Stimulated activated CD8-positive, alpha-beta memory T cell treated with anti-CD3 and anti-CD28 coated beads, Interleukin-15, amount 100 ng/mL, for 1 hour (primary cell): ENCODE measurements at regions not wholly inside any gene's neighbourhood (a gene's known extent, or its start where the extent isn't known, plus 50 kb on each side); places are given as distances from the start of the nearest gene placed in this dataset.
"Not testable (repeated sequence)": the region's sequence is repeated elsewhere in the genome, so short reads cannot be mapped to it uniquely, and the experiment has no call there.

Experiments
- DNase-seq: peaks from one replicate; pipeline ENCODE4 v3.0.0-alpha.2; 2020; ENCODE audit warnings: low read depth

DNA sequence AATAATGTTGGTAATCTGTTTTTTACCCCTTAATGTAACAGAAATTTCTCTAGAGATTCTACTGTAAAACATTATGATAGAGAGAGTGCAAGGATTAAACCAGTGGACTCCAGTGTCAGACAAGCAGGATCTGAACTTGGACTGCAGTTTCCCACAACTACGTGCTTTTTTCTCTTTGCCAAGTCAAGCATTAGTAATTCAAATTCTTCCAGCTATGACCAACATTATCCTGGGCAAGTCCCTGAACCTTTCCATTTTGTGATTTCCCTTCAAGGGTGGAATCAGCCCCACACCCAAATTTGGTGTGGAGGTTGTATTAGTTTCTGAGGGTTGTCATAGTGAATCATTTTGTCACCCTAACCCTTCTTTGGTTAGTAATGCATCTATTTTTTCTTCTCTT, 482.0 kb downstream of the ZNF516 start:
- no peak for DNase-seq

DNA sequence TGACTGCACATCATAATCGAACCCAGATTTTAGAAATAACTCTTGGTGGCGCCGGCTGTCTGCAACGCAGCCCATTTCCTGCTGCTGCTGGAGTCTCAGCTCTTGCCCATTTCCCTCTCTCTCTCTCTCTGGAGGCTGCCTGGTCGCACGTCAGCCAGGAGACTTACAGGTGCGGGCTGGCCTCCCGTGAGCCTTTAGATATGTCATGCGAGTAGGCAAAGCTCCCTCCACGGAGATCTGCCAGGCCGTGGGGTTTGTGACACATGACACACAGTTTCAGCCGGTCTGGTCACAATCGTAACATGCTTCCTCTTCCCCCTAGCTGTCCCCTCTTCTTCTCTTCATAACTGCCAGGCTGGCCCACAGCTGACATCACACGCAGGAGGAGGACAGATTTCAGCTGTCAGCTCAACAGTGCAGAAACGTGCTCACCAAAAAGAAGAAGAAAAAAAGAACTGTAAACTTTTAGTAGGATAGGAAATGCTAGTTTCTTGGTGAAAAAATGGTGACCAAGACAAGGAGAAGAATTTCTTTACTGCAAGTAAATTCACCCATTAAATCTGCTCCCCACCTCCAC, 489.3 kb downstream of the ZNF516 start:
- no peak for DNase-seq

DNA sequence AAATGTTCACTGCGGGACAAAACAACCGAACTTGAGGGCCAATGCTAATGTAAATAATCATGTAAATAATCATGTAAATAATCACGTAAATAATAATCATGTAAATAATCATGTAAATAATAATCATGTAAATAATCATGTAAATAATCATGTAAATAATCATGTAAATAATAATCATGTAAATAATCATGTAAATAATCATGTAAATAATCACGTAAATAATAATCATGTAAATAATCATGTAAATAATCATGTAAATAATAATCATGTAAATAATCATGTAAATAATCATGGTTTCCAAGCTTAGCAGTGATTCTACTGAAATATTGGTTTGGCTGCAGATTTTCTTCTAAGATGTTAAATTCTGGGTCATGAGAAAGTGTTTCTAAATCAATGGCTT, 507.1 kb downstream of the ZNF516 start:
- DNase-seq, result not testable (repeated sequence)

DNA sequence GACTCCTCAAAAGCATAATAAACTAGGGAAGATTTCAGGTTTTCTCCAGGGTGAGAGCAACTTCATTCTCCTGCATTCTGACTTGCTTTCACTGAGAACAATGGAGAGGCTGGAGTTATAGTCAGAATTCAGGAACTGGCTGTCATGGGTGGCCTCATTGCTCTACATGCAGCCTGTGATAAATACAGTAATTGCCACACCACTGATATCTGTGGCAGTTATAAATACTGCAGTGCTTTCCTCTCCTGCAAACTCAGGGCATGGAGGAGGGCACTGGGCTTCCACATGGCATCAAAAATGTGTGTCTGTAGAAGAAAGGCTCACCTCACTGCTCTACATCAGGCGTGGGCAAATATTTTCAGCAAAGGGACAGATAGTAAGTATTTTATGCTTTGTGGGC, 510.2 kb downstream of the ZNF516 start:
- DNase-seq, result no peak

DNA sequence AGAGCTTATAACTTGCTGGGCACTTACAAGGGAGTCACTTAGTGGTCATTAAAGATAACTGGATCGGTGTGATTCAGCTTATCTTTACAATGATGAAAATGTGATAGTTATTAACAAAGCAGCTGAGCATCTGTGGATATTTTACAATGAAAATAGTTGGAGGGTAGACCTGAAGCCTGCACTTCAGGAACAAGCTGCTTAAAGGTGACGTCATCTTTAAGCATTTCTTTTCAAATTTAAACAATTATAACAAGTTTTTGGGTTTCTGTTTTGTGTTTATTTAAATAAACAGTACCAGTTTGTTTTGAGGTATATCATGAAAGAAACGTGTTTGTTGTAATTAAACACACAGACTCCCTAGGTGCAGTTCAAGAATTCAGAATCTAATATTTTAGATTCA, 513.9 kb downstream of the ZNF516 start:
- DNase-seq, result no peak

DNA sequence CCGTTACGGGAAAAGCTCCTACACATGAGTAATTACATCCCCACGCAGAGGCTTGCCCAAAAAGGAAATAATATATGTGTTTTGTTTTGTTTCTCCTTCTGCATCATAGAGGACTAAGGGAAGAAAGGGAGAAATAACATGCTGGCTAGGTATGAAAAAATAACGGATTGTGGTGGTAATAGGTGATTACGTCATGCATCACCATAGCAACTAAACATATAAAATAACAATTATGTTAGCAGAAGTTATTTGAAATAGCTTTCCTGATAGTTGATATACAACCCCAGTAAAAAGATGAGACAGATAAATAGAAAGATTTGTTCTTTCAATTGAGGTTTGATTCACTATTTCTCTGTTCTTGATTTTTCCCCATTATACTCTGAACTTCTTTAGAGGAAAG, 518.0 kb downstream of the ZNF516 start:
- no peak for DNase-seq

DNA sequence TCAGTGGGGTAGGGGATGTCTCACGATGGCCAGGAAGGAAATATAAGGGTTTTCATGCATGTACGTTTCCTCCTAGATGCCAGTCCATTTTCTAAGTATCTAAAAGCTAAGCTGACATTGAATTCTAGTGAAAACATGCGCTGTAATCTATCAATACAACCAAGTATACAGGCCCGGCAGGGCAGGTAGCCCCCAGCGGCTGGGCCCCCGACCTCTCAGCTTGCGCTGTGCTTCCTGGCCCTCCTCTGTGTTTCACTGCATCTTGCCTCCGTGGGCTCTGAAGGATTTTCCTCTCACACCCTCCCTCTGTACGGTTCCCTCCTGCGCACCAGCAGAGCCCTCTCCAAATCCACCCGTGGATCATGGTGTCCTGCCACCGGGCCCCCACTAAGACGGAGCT, 524.8 kb downstream of the ZNF516 start:
- no peak for DNase-seq

DNA sequence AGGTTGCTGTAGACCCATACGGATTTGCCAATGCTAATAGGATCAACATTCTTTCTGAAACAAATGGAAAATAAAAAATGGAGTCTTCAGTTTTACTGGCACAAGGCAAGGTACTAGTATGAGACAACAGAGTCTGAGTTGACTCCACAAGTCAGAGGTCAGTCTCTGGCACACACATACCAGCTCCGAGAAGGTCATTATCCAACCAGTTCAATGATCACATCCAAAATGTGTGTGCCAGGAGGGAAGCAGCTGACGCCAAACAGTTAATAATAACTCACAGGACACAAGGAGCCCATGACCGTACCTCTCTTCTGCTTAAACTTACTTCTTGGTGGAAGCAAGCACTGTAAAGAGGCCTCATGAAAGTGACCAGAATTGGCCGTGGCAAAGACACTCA, 528.6 kb downstream of the ZNF516 start:
- no peak for DNase-seq

DNA sequence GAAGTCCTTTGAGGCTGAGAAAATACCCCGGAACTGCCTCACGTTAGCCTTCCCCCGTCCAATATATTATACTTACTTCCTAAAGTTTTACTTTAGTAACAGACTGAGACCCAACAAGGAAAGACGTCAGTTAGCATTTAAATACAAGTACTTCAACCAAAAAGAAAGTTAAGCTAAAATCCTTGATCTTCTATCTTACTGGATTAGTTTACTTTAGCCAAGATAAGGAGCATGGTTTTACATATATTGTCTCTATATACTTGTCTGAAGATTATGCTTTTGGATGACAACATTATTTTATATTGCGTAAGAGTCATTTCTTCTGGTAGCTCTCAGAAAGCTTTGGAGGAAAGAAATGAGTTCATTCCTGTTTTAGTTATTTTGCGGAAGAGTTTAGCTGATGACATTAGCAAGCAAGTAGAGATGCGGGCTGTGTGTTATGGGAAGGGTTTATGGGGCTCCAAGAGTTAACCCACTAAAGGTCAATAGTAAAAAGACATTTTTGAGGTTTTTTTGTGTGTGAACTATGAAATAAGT, 532.9 kb downstream of the ZNF516 start:
- DNase-seq, result no peak

DNA sequence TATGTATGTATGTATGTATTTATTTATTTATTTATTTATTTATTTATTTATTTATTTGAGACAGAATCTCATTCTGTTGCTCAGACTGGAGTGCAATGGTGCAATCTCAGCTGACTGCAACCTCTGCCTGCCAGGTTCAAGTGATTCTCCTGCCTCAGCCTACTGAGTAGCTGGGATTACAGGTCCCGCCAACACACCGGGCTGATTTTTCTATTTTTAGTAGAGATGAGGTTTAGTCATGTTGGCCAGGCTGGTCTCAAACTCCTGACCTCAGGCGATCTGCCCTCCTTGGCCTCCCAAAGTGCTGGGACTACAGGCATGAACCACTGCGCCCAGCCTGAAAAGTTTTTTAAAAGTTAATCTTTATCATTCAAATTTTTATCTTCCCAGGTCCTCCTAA, 532.9 kb upstream of the SMIM21 start:
- DNase-seq, result not testable (repeated sequence)

DNA sequence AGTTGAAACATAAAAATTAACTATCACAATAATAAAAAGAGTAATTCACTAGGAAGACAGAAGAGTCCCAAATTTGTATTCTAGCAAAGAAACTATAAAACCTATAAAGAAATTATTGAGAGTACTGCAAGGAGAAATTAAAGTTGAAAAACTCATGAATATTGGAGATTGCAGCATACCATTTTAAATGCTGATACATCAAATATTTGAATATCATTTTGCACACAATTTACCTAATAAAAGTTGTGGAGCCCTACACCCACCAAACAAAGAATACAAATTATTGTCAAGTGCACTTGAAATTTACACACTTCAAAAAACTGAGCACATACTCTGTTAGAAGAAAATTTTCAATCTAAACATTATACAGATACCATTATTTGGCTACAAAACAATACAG, 531.6 kb upstream of the SMIM21 start:
- DNase-seq, result no peak

DNA sequence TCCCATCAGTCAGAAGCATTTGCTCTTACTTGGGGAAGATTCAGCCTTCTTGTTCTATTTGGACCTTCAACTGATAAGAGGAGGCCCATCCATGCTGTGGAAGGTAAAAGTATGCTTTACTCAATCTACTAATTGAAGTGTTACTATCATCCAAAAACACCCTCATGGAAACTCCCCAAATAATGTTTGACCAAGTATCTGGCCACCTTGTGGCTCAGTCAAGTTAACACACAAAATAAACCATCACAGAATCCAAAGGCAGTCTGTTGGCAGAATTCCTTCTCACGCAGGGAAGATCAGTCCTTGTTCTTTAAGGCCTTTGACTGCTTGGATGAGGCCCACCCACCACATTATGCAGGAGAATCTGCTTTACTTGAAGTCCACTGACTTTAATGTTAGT, 531.2 kb upstream of the SMIM21 start:
- no peak for DNase-seq

DNA sequence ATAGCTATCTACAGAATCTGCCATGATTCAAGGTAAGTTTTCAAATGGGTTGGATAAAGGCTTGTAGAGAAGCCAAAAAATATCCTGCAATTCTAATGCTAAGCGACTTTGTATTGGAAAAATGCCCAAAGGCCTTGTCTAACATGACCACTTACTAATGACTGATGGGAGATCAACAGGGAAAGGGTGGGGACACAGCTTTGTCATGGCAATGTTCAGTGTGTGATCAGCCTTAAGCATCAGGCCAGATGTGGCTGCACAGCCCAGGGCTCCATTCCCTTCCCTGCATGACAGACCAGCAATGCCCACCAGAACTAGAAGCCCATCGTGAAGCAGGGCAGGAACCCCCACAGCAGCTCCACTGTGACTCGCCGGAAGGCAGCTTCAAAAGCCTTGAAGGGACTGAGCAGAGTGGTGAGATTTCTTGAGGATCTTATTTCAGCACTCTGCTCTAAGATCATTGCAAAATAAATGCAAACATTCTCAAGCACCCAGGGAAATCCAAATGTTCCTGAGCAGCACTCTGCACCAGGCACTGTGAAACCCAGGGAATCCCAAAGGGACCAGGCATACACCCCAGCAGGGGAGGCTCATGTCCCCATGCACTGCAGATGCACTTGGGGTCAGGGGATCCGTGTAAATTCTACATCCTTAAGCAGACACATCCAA, 517.9 kb upstream of the SMIM21 start:
- no peak for DNase-seq

DNA sequence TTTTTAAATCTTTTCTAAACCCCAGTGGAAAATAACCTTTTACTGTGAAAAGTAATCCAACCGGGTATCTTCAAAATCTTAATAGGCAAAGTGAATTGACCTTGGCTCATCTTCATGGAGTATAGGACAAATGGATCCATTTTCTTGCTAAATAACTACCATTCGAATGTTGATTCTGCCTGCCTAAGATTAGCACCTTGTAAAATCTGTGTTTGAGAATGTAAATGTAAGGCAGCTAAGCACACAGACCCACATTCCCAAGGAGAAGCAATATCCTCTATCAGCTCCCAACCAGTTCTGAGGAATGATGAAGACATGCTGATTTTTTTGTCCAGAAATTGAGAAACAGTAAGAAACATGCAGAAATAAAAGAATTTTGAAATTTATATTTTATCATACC, 509.8 kb upstream of the SMIM21 start:
- no peak for DNase-seq

DNA sequence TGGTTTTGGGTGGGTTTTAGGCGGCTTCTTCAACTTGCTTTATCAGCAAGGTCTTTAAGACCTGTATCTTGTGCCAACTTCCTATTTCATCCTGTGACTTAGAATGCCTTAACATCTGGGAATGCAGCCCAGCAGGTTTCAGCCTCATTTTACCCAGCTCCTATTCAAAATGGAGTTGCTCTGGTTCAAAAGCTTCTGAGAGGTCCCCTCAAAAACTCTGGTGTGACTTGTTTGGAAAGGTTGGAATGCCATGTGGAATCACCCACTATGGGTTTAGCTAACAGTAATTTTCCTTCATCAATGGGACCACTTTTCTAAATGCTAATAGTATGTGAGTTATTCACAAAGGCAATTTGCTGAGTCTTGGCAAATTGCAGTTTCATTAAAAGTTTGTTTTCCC, 509.4 kb upstream of the SMIM21 start:
- no peak for DNase-seq

DNA sequence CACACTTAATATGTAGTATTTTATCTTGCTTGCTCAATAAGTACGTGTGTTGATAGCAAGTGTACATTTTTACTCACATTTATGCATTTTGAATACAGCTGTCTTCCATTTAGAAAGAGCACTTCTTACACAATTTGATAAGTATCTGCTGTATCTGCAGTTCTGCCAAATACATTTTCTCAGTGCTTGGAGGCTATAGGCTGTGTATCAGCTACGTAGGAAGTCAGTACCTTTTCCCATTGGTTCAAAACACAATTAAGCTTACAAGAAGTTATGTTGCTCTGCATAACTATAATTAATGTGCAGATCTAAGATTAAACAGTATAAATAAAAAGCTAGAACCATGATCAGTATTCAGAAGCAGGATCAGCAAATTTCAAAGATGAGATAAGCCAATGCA, 503.6 kb upstream of the SMIM21 start:
- no peak for DNase-seq

DNA sequence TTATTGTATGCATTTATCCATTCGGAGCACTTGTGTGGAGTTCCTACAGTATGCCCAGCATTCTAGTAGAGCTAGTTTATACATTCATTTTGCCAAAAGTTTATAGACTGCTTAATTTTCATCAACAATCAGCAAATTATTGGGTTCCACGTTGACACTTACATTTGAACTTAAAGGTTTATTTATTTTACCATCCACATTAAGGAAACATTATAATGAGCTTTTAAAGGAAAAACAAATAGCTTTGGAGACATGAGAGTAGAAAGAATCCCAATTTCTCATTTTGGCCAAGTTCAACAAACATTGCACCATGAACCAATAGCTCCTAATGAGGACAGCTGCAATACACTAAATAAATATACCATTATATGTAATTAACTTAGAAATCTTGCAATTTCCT, 501.2 kb upstream of the SMIM21 start:
- no peak for DNase-seq

DNA sequence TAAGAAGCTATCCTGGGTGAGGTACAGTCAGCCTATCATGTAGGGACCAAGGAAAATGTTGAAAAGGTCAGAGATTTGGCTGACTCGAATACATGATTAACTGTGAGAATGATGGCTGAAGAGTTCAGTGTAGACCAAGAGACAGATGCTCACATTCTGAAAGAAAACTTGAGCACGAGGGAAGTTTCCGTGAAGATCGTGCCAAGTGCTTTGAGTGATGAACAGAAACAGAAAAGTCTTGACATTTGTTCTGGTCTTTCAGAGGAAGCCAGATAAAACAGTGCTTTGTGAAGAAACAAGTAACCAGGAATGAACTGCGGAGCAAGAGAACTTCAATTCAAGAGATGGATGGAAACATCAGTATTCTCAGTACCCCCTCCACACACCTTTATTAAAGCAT, 500.3 kb upstream of the SMIM21 start:
- DNase-seq, result no peak

DNA sequence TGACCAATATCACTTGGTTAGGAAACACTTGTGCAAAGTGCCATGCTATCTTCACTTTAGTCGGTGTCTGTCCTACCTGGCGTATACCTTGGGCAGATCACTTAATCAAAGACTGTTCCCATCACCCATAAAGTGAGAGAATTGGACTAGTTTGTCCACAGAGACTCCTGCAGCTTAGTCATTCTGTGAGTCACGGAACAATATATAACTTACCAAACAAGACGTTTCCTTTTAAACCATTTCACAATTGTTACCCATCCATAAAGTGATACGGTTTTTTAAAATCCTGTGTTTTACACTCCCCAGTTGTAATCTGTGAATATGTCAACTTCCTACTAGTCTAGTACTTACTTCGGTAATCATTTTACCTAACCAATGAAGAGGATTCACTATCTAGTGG, 499.3 kb upstream of the SMIM21 start:
- DNase-seq, result no peak

DNA sequence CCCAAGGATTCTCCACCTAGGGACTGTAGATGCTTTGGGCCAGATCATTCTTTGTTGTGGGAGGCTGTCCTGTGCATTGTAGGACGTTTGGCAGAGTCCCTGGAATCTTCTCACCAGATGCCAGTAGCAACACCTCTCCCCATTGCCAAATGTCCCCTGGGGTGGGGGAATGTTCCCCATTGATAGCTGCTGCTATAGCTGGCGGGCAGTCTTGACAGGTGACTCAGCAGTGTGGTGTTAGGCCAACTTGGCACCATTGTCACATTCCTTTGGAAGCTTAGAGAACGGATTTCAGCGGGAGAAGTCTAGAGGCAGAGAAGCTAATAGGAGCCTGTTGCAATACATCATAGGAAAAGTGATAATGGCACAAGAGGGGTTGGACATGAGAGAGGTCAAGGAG, 495.7 kb upstream of the SMIM21 start:
- no peak for DNase-seq

DNA sequence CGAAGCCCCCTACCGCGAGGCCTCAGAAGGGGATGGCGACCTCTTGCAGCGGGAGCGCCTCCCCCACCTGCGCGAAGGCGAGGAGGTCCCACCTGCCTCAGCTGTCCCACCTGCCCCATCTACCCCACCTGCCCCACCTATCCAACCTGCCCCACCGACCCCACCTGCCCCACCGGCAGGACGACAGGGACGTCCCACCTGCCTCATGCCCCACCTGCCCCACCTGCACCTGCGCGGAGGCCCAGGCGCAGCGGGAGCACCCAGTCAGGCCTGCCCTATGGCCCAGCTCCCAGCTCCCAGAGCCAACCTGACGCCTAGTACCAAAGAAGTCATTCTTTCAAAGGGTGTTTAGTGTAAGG, 489.1 kb upstream of the SMIM21 start:
- DNase-seq, result no peak

DNA sequence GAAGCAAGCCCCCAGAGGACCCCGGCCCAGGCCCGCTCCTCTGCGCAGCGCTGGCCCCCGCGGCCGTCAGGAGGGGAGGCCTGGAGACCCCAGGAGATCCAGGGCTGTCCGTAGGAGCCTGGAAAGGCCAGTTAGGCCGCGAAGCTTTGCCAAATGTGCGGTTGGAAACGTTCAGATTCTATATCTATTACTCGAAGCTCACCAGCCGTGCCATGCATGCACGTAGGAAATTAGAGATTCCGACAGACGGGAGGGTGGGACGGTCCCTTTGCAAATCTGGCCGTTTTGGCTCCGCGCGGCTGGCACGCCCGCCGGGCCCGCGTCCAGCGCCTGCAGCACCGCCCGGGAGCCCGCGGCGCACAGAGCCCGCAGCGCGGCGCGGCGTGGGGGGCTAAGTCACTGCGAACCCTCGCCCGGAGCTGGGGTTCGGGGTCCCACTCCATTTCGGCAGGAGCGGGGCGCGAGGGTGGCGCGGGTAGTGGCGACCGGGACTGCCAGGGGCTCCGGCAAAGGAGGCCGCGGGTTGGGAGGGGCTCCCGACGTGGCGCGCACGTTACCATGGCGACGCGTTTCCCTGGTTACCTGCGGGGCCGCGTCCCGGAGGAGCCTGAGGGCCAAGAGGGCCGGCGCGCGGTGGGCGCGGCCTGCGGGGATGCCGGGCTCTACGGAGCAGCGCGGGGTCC, 488.6 kb upstream of the SMIM21 start:
- no peak for DNase-seq

DNA sequence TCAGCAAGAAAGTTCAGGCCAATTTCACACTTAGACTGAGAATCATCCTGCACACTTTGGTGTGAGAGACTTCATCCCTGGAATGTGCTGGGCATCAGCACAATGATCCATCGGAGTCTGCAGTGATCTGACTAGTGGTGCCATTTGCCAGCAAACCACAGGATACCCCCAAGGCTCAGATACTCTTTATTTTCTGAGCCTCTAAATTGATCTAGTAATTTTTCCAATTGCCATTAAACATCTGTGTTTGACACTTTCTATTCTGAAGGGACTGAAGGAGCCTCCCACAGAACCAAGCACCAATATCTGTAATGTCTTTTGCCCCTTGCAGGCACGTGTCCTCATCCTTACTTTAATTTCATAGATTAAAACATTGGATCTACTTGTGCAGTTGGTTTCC, 485.3 kb upstream of the SMIM21 start:
- DNase-seq, result no peak

DNA sequence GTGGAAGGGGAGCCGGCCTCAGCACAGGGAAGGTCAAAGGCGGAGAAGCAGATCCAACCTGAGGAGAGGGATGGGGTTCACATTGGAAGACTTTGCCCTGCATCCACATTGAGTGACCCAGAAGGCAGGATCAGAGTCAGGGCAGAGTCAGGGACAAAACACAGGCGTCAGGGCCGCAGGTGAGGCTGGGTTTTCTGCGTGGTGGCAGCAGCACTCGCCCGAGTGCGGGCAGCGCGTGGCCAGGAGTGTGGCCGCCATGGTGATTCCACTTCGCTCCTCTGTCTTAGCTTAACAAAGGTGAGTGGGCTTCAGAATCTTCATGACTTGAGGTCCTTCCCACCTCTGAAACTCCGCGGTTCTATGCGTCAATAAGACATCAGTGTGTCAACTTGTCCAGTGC, 476.9 kb upstream of the SMIM21 start:
- no peak for DNase-seq
